ENCODE measurements at regions not wholly inside any gene's neighbourhood (a gene's known extent, or its start where the extent isn't known, plus 50 kb on each side); places are given as distances from the start of the nearest gene placed in this dataset.

DNA sequence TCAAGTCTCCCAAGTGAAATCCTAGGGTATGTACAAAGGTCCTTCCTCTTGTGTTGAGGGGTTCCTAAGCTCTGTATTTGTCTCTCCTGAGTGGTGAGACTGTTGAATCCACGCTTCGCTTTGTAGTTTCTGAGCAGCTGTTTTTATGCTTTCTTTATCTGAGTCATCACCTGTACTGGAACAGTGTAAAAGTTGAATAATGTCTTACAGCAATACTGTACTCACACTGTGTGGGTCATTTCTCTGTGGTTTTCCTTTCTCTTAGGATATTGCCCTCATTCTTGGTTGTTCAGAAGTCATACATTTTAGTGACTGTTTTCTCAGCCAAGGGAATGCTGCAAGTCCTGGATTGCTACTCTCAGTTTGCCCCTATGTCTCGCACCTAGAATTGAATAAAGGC, 1596.6 kb downstream of the SLITRK5 start:
- no peaks in the 10 kb centered on the region for H3K36me3 ChIP-seq (ENCODE audit: control insufficient read depth, insufficient read depth, low read length)
- intact Hi-C loops (cut with micrococcal nuclease) (no loop called here), in situ Hi-C loops (cut with MboI) (no loop called here)
- H3K4me1 ChIP-seq (replicated peaks in 1 of 2; ENCODE audit: control insufficient read depth in 2 of 2, insufficient read depth in 2 of 2, low read length in 2 of 2): no peaks in the 10 kb centered on the region
- H4K20me1 ChIP-seq (replicated peaks; ENCODE audit: control insufficient read depth, insufficient read depth, low read length): no peaks in the 10 kb centered on the region
- H3K4me2 ChIP-seq (ENCODE audit: insufficient read depth, low read length): no peak overlapping the region
- H3K4me3 ChIP-seq: no peak overlapping the region
- no peak overlapping the region for H3K9ac ChIP-seq (ENCODE audit: insufficient read depth in 1 of 2, low read depth in 2 of 2, low read length in 2 of 2)
- ChIA-PET POLR2A (no interaction called here), CTCF (ENCODE audit: low intra/inter-chr PET ratio) (no interaction called here)
- ATAC-seq (no peak), FAIRE-seq (no peak), DNase-seq (ENCODE audit: extremely low read depth in 1 of 4, low spot score in 3 of 4) (no peak)
- H3K79me2 ChIP-seq (ENCODE audit: control insufficient read depth, insufficient read depth, low read length): no peaks in the 10 kb centered on the region
- H2AFZ ChIP-seq (ENCODE audit: low read depth, low read length): no peak overlapping the region
- H3K9me1 ChIP-seq (ENCODE audit: control insufficient read depth, insufficient read depth, low read length): no peaks in the 10 kb centered on the region
- H3K27me3 ChIP-seq (ENCODE audit: control insufficient read depth in 2 of 2, insufficient read depth in 2 of 2, low read length in 2 of 2): no peaks in the 10 kb centered on the region
- WGBS (ENCODE audit: insufficient coverage, low coverage, missing lambda C conversion rate): 0% methylated on average over 3 of the region's 3 CpGs
- BruUV-seq (replicated peaks): no TSS peak
- no peak overlapping the region for H3K27ac ChIP-seq (ENCODE audit: extremely low read depth, low read depth, low read length)
- TF ChIP-seq, protein P1, sequence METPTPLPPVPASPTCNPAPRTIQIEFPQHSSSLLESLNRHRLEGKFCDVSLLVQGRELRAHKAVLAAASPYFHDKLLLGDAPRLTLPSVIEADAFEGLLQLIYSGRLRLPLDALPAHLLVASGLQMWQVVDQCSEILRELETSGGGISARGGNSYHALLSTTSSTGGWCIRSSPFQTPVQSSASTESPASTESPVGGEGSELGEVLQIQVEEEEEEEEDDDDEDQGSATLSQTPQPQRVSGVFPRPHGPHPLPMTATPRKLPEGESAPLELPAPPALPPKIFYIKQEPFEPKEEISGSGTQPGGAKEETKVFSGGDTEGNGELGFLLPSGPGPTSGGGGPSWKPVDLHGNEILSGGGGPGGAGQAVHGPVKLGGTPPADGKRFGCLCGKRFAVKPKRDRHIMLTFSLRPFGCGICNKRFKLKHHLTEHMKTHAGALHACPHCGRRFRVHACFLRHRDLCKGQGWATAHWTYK (CRISPR knock-in tag; IDR thresholded peaks at IDR 0.05): no peak
- no peak for TF ChIP-seq MYC (IDR thresholded peaks at IDR 0.05; ENCODE audit: low read depth, low read length)
- no peak for TF ChIP-seq MYC (CRISPR knock-in tag; IDR thresholded peaks at IDR 0.05; ENCODE audit: borderline replicate concordance, low read depth)
- TF ChIP-seq NR0B1 (IDR thresholded peaks at IDR 0.05; ENCODE audit: partially characterized antibody): no peak
- no peak for TF ChIP-seq KLF16 (IDR thresholded peaks at IDR 0.05)
- no peak for TF ChIP-seq RBM34 (IDR thresholded peaks at IDR 0.05; ENCODE audit: borderline replicate concordance, insufficient read depth, low read length)
- no peak for TF ChIP-seq ZBED1 (IDR thresholded peaks at IDR 0.05)
- no peak for TF ChIP-seq CEBPG (CRISPR knock-in tag; IDR thresholded peaks at IDR 0.05)
- no peak for TF ChIP-seq CEBPG (tag; conservative IDR thresholded peaks at IDR 0.05 in 1 of 2, IDR thresholded peaks at IDR 0.05 in 1 of 2)
- no peaks in the 10 kb centered on the region for H3K9me3 ChIP-seq (replicated peaks; ENCODE audit: control insufficient read depth, insufficient read depth, low read depth, low read length)

Measured in K562 (cell line).